SK-N-SH (cell line): ENCODE measurements at regions not wholly inside any gene's neighbourhood (a gene's known extent, or its start where the extent isn't known, plus 50 kb on each side); places are given as distances from the start of the nearest gene placed in this dataset.

ENCODE experiments used
- CTCF ChIP-seq: fragments of 200-600 bp; sonication (generic); IDR thresholded peaks from 2 replicates; pipeline ENCODE4 v1.6.1; 2017; ENCODE audit warnings: antibody characterized with exemption, mild to moderate bottlenecking, moderate library complexity
- JUND ChIP-seq: IDR thresholded peaks from 2 replicates; pipeline ENCODE4 v1.4.0; 2012
- MEF2A ChIP-seq: IDR thresholded peaks from 2 replicates; pipeline ENCODE4 v1.4.0; 2012; ENCODE audit warnings: low read depth, borderline replicate concordance
- NFIC ChIP-seq: IDR thresholded peaks from 2 replicates; pipeline ENCODE4 v1.4.0; 2012; ENCODE audit warnings: borderline replicate concordance
- NRF1 ChIP-seq: IDR thresholded peaks from 2 replicates; pipeline ENCODE4 v1.6.1; 2012; ENCODE audit warnings: low read depth, mild to moderate bottlenecking, low read length
- RXRA ChIP-seq: IDR thresholded peaks from 2 replicates; pipeline ENCODE4 v1.4.0; 2012; ENCODE audit warnings: low read depth, mild to moderate bottlenecking, borderline replicate concordance
- USF2 ChIP-seq: fragments of 150-350 bp; IDR thresholded peaks from 2 replicates; pipeline ENCODE4 v1.6.1; 2017; ENCODE audit warnings: antibody characterized with exemption, low read length, low read depth, borderline replicate concordance
- TF ChIP-seq, protein P1 (sequence below): IDR thresholded peaks from 2 replicates; pipeline ENCODE4 v1.6.1; 2012; ENCODE audit warnings: mild to moderate bottlenecking, low read depth, low read length, moderate library complexity

GRCh38 chr2:5035057-5035488 lies 657.1 kb upstream of the SOX11 start:
- TF ChIP-seq CTCF (no peak), NRF1 (no peak), NFIC (no peak), MEF2A (no peak), RXRA (no peak), USF2 (no peak), JUND (no peak)
- TF ChIP-seq, protein P1, sequence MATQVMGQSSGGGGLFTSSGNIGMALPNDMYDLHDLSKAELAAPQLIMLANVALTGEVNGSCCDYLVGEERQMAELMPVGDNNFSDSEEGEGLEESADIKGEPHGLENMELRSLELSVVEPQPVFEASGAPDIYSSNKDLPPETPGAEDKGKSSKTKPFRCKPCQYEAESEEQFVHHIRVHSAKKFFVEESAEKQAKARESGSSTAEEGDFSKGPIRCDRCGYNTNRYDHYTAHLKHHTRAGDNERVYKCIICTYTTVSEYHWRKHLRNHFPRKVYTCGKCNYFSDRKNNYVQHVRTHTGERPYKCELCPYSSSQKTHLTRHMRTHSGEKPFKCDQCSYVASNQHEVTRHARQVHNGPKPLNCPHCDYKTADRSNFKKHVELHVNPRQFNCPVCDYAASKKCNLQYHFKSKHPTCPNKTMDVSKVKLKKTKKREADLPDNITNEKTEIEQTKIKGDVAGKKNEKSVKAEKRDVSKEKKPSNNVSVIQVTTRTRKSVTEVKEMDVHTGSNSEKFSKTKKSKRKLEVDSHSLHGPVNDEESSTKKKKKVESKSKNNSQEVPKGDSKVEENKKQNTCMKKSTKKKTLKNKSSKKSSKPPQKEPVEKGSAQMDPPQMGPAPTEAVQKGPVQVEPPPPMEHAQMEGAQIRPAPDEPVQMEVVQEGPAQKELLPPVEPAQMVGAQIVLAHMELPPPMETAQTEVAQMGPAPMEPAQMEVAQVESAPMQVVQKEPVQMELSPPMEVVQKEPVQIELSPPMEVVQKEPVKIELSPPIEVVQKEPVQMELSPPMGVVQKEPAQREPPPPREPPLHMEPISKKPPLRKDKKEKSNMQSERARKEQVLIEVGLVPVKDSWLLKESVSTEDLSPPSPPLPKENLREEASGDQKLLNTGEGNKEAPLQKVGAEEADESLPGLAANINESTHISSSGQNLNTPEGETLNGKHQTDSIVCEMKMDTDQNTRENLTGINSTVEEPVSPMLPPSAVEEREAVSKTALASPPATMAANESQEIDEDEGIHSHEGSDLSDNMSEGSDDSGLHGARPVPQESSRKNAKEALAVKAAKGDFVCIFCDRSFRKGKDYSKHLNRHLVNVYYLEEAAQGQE, result no peak
